K562 (cell line): ENCODE measurements at regions not wholly inside any gene's neighbourhood (a gene's known extent, or its start where the extent isn't known, plus 50 kb on each side); places are given as distances from the start of the nearest gene placed in this dataset.

Experiments used
- CAMTA2 ChIP-seq: fragments of 250-450 bp; sonication (Bioruptor Pico); conservative IDR thresholded peaks from 2 replicates; pipeline ENCODE4 v1.5.1; 2022
- CCNT2 ChIP-seq: IDR thresholded peaks from 2 replicates; pipeline ENCODE4 v1.6.1; 2011; ENCODE audit warnings: borderline replicate concordance, low read depth, mild to moderate bottlenecking, moderate library complexity, mixed read lengths, low read length; ENCODE audit not compliant: insufficient read length; ENCODE audit errors: extremely low read depth
- EP300 ChIP-seq: IDR thresholded peaks from 2 replicates; pipeline ENCODE4 v1.6.1; 2012; ENCODE audit warnings: low read length, improper control_type of control experiment
- MXI1 ChIP-seq: IDR thresholded peaks from 2 replicates; pipeline ENCODE4 v1.6.1; 2011; ENCODE audit warnings: low read depth, mild to moderate bottlenecking, improper control_type of control experiment, low read length
- RCOR1 ChIP-seq, 2 experiments: IDR thresholded peaks; 2 replicates each; pipeline ENCODE4 v1.6.1; 2012; ENCODE audit warnings: low read depth in 2 of 2, low read length in 2 of 2, borderline replicate concordance in 1 of 2, improper control_type of control experiment in 1 of 2
- SAFB ChIP-seq: fragments of 200-400 bp; formaldehyde crosslinking; IDR thresholded peaks from 2 replicates; pipeline ENCODE4 v1.6.1; 2017; ENCODE audit warnings: low read depth, low read length, borderline replicate concordance
- SIN3A ChIP-seq, 2 experiments: fragments of 150-350 bp in 1 of 2; IDR thresholded peaks; 2 replicates each; pipeline ENCODE4 v1.6.1; 2011 to 2016; ENCODE audit warnings: borderline replicate concordance in 2 of 2, low read depth in 2 of 2, low read length in 2 of 2, mild to moderate bottlenecking in 2 of 2, moderate library complexity in 2 of 2; ENCODE audit not compliant: control insufficient read depth in 1 of 2
- SMC3 ChIP-seq: conservative IDR thresholded peaks from 2 replicates; pipeline ENCODE4 v1.6.1; 2011; ENCODE audit warnings: low read depth, low read length, improper control_type of control experiment; ENCODE audit not compliant: insufficient read depth
- TAF1 ChIP-seq: IDR thresholded peaks from 2 replicates; pipeline ENCODE4 v1.6.1; 2011; ENCODE audit warnings: mild to moderate bottlenecking, low read length, moderate library complexity; ENCODE audit not compliant: insufficient read depth, control insufficient read depth, severe bottlenecking; ENCODE audit errors: extremely low read depth
- U2AF1 ChIP-seq: fragments of 200-400 bp; formaldehyde crosslinking; optimal IDR thresholded peaks from 2 replicates; pipeline ENCODE3; 2017; ENCODE audit warnings: mild to moderate bottlenecking, low read depth, low read length, moderate library complexity
- ZNF512 ChIP-seq: IDR thresholded peaks from 2 replicates; pipeline ENCODE4 v1.6.1; 2016; ENCODE audit warnings: missing genetic modification characterization, missing compliant biosample characterization

GRCh38 chr13:84894749-84895148 lies 904.5 kb downstream of the SLITRK6 start:
- TF ChIP-seq RCOR1 (IDR thresholded peaks at IDR 0.05; ENCODE audit: borderline replicate concordance in 1 of 2, low read depth in 2 of 2, low read length in 2 of 2) (no peak), EP300 (no peak), MXI1 (no peak), ZNF512 (tag) (no peak), SAFB (no peak), SMC3 (no peak), U2AF1 (no peak), CCNT2 (no peak), TAF1 (no peak), SIN3A (IDR thresholded peaks at IDR 0.05; ENCODE audit: borderline replicate concordance in 2 of 2, control insufficient read depth in 1 of 2, low read depth in 2 of 2, low read length in 2 of 2) (no peak), CAMTA2 (CRISPR knock-in tag) (no peak)
